ENCODE measurements at regions not wholly inside any gene's neighbourhood (a gene's known extent, or its start where the extent isn't known, plus 50 kb on each side); places are given as distances from the start of the nearest gene placed in this dataset.
"Not testable (repeated sequence)": the region's sequence is repeated elsewhere in the genome, so short reads cannot be mapped to it uniquely, and the experiment has no call there.

GRCh38 chr5:17061973-17062470, 125.9 kb upstream of the MYO10 start:
- Mint-ChIP-seq H3K4me1 (peaks cover 21% of the 10 kb centered on the region), H3K36me3 (no peaks in the 10 kb centered on the region), H3K4me3 (no peak overlapping the region), H3K27me3 (ENCODE audit: low read depth) (no peaks in the 10 kb centered on the region), H3K9me3 (no peaks in the 10 kb centered on the region), H3K27ac (no peak overlapping the region)
- no peak for DNase-seq (ENCODE audit: low spot score in 2 of 2, unreplicated experiment in 2 of 2)
- no peak for TF ChIP-seq CTCF (IDR thresholded peaks at IDR 0.05; ENCODE audit: unreplicated experiment)

DNA sequence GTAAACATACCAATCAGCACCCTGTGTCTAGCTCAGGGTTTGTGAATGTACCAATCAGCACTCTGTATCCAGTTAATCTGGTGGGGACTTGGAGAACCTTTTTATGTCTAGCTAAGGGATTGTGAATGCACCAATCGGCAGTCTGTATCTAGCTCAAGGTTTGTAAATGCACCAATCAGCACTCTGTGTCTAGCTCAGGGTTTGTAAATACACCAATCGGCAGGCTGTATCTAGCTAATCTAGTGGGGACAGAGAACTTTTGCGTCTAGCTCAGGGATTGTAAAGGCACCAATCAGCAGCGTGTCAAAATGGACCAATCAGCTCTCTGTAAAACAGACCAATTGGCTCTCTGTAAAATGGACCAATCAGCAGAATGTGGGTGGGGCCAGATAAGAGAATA, 126.7 kb upstream of the MYO10 start:
- not testable (repeated sequence) for H3K27me3 Mint-ChIP-seq (ENCODE audit: low read depth); DNase-seq (ENCODE audit: low spot score in 2 of 2, unreplicated experiment in 2 of 2); H3K9me3 Mint-ChIP-seq; H3K27ac Mint-ChIP-seq; H3K36me3 Mint-ChIP-seq; H3K4me3 Mint-ChIP-seq
- H3K4me1 Mint-ChIP-seq, result peaks cover 16% of the 10 kb centered on the region

GRCh38 chr5:17064241-17064640, 128.2 kb upstream of the MYO10 start:
- Mint-ChIP-seq H3K36me3 (no peaks in the 10 kb centered on the region), H3K4me1 (peaks cover 26% of the 10 kb centered on the region), H3K27me3 (ENCODE audit: low read depth) (no peaks in the 10 kb centered on the region), H3K27ac (no peak overlapping the region), H3K4me3 (no peak overlapping the region), H3K9me3 (no peaks in the 10 kb centered on the region)
- no peak for TF ChIP-seq CTCF (IDR thresholded peaks at IDR 0.05; ENCODE audit: unreplicated experiment)
- no peak for DNase-seq (ENCODE audit: low spot score in 2 of 2, unreplicated experiment in 2 of 2)

DNA sequence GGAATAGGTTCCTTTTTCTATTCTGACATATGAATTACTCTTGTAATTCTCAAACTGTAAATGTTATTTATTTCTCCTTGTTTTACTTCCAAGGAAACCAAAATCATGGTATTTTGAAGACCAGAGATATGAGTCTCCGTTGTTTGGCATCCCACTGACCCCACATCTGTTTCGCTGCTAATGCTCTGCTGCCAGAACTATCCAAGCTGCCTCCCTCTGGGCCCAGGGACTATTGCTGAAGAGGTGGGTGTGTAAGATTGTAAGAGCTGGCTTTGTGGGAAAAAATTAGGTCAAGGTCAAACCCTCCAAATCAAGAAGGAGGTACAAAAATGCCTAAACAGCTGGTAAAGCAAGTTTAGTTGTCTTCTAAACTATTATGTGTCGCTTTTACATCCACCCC, 129.4 kb upstream of the MYO10 start:
- H3K36me3 Mint-ChIP-seq, result no peaks in the 10 kb centered on the region
- no peaks in the 10 kb centered on the region for H3K9me3 Mint-ChIP-seq
- H3K4me1 Mint-ChIP-seq, result peaks cover 37% of the 10 kb centered on the region
- no peak overlapping the region for H3K27ac Mint-ChIP-seq
- DNase-seq (ENCODE audit: low spot score in 2 of 2, unreplicated experiment in 2 of 2), result no peak
- H3K27me3 Mint-ChIP-seq (ENCODE audit: low read depth), result no peaks in the 10 kb centered on the region
- TF ChIP-seq CTCF (IDR thresholded peaks at IDR 0.05; ENCODE audit: unreplicated experiment), result no peak
- H3K4me3 Mint-ChIP-seq, result no peak overlapping the region

DNA sequence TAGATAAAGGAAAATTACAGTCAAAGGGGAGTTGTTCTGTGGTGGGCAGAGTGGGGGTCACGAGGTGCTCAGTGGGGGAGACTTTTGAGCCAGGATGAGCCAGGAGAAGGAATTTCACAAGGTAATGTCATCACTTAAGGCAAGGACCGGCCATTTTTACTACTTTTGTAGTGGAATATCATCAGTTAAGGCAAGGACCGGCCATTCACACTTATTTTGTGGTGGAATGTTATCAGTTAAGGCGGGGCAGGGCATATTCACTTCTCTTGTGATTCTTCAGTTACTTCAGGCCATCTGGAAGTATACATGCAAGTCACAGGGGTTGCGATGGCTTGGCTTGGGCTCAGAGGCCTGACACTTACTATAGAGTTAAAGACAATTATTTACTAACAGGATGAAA, 129.9 kb upstream of the MYO10 start:
- H3K36me3 Mint-ChIP-seq; H3K27ac Mint-ChIP-seq; H3K27me3 Mint-ChIP-seq (ENCODE audit: low read depth); H3K4me3 Mint-ChIP-seq; DNase-seq (ENCODE audit: low spot score in 2 of 2, unreplicated experiment in 2 of 2); H3K9me3 Mint-ChIP-seq: not testable (repeated sequence)
- peaks cover 42% of the 10 kb centered on the region for H3K4me1 Mint-ChIP-seq

DNA sequence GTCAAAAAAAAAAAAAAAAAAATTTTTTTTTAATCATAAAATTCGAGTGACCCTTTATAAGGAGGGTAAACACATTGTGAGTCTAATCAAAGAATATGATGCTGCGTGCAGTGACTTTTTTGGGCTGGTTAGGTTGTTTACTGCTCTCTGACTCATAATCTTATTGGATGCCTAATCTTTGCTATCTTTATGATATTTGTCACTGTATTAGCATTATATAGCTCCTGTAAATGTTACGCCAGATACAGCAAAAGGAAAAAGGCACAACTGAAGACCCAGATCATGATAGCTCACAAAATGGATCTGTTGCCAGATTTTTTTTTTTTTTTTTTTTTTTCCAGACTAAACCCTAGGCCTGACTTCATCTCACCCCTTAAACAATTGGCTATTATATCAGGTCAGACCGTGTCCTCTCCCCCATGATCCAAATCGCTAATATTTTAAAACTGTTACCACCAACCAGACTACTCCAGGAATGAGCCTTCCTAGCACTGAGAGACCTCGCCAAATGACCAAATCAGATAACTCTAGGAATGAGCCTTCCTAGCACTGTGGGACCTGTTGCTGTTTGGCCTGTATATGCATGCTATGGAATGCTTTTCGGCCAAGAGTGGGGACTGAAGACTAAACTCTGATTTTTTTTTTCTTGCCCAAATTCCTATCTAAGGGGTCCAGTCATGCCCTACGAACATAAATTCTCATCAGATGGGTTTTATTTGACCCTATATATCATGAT, 131.7 kb upstream of the MYO10 start:
- Mint-ChIP-seq H3K4me3 (no peak overlapping the region), H3K27ac (no peak overlapping the region), H3K9me3 (no peaks in the 10 kb centered on the region), H3K36me3 (no peaks in the 10 kb centered on the region), H3K4me1 (peaks cover 42% of the 10 kb centered on the region), H3K27me3 (ENCODE audit: low read depth) (no peaks in the 10 kb centered on the region)
- no peak for DNase-seq (ENCODE audit: low spot score in 2 of 2, unreplicated experiment in 2 of 2)
- TF ChIP-seq CTCF (IDR thresholded peaks at IDR 0.05; ENCODE audit: unreplicated experiment), result no peak

Measured in mesothelial cell of epicardium (in vitro differentiated cells).